ENCODE measurements at regions not wholly inside any gene's neighbourhood (a gene's known extent, or its start where the extent isn't known, plus 50 kb on each side); places are given as distances from the start of the nearest gene placed in this dataset.

GRCh38 chr14:27075503-27075902, 477.7 kb upstream of the NOVA1 start:
- no peaks in the 10 kb centered on the region for H3K4me1 ChIP-seq
- DNase-seq: no peak
- H3K4me3 ChIP-seq (replicated peaks in 1 of 3): no peak overlapping the region
- WGBS, 2 donors: 84 to 93% methylated on average over 1 of the region's 1 CpG
- intact Hi-C loops (cut with DNase I): no loop called here
- no peak overlapping the region for H3K27ac ChIP-seq
- no peaks in the 10 kb centered on the region for H3K9me3 ChIP-seq
- H3K36me3 ChIP-seq: no peaks in the 10 kb centered on the region
- H3K27me3 ChIP-seq: no peaks in the 10 kb centered on the region
- TF ChIP-seq POLR2A (IDR thresholded peaks at IDR 0.05) (no peak), CTCF (IDR thresholded peaks at IDR 0.05) (no peak)

GRCh38 chr14:27077214-27077613, 479.4 kb upstream of the NOVA1 start:
- Histone ChIP-seq H3K36me3 (no peaks in the 10 kb centered on the region), H3K27me3 (no peaks in the 10 kb centered on the region), H3K9me3 (no peaks in the 10 kb centered on the region), H3K4me3 (replicated peaks in 1 of 3) (no peak overlapping the region), H3K27ac (no peak overlapping the region), H3K4me1 (no peaks in the 10 kb centered on the region)
- DNase-seq: no peak
- TF ChIP-seq POLR2A (IDR thresholded peaks at IDR 0.05) (no peak), CTCF (IDR thresholded peaks at IDR 0.05) (no peak)
- WGBS, 2 donors: 71 to 73% methylated on average over 1 of the region's 1 CpG
- intact Hi-C loops (cut with DNase I): no loop called here

- no peaks in the 10 kb centered on the region for H3K27me3 ChIP-seq
- WGBS, 2 donors: 5 to 12% methylated on average over 2 of the region's 2 CpGs
- no peak for TF ChIP-seq POLR2A (IDR thresholded peaks at IDR 0.05)
- TF ChIP-seq CTCF (IDR thresholded peaks at IDR 0.05): no peak
- no peaks in the 10 kb centered on the region for H3K4me1 ChIP-seq
- no peaks in the 10 kb centered on the region for H3K9me3 ChIP-seq
- intact Hi-C loops (cut with DNase I): no loop called here
- no peak for DNase-seq
- H3K27ac ChIP-seq: no peak overlapping the region
- no peak overlapping the region for H3K4me3 ChIP-seq (replicated peaks in 1 of 3)
- no peaks in the 10 kb centered on the region for H3K36me3 ChIP-seq
Observed at GRCh38 chr14:27077710-27078109, 479.9 kb upstream of the NOVA1 start.

GRCh38 chr14:27078191-27078590, 480.4 kb upstream of the NOVA1 start:
- intact Hi-C loops (cut with DNase I): no loop called here
- TF ChIP-seq POLR2A (IDR thresholded peaks at IDR 0.05) (no peak), CTCF (IDR thresholded peaks at IDR 0.05) (no peak)
- H3K4me3 ChIP-seq (replicated peaks in 1 of 3): no peak overlapping the region
- WGBS, 2 donors: 64 to 73% methylated on average over 4 of the region's 4 CpGs
- no peaks in the 10 kb centered on the region for H3K36me3 ChIP-seq
- H3K9me3 ChIP-seq: no peaks in the 10 kb centered on the region
- no peaks in the 10 kb centered on the region for H3K27me3 ChIP-seq
- no peaks in the 10 kb centered on the region for H3K4me1 ChIP-seq
- DNase-seq: no peak
- no peak overlapping the region for H3K27ac ChIP-seq

- Histone ChIP-seq H3K27me3 (no peaks in the 10 kb centered on the region), H3K9me3 (no peaks in the 10 kb centered on the region), H3K4me3 (replicated peaks in 1 of 3) (no peak overlapping the region), H3K36me3 (no peaks in the 10 kb centered on the region), H3K4me1 (no peaks in the 10 kb centered on the region), H3K27ac (no peak overlapping the region)
- WGBS, 2 donors: 88 to 89% methylated on average over 1 of the region's 1 CpG
- no peak for TF ChIP-seq POLR2A (IDR thresholded peaks at IDR 0.05)
- TF ChIP-seq CTCF (IDR thresholded peaks at IDR 0.05): no peak
- no peak for DNase-seq
- intact Hi-C loops (cut with DNase I): no loop called here
Observed at GRCh38 chr14:27079716-27080115, 481.9 kb upstream of the NOVA1 start.

All from thyroid gland (tissue), 4 donors.